ENCODE measurements at regions not wholly inside any gene's neighbourhood (a gene's known extent, or its start where the extent isn't known, plus 50 kb on each side); places are given as distances from the start of the nearest gene placed in this dataset.

DNA sequence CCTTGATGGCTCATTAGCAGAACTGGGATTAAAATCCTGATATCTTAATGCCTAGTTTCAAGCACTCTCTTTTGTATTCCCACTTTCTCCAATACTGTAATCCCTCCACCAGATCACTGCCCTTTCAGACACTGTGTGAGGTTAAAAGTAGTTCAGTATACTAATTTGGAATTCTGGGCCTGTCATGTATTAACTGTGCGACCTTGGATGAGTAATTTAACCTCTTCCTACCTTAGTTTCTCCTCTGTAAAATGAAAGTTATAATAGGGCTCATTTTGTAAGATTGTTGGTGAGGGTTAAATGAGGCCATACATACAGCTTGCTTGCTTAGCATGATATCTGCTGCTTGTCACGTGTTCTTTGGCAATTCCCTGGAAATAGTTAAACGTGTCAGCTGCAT is 207.3 kb upstream of the HS3ST1 start:
- Histone ChIP-seq H3K9ac (ENCODE audit: low read length) (no peak overlapping the region), H2AFZ (ENCODE audit: insufficient read depth, low read depth, low read length, poor library complexity, severe bottlenecking) (no peak overlapping the region), H3K79me2 (ENCODE audit: control insufficient read depth, insufficient read depth, low read length) (no peaks in the 10 kb centered on the region), H3K27ac (ENCODE audit: low read length in 2 of 2) (no peak overlapping the region), H3K4me1 (ENCODE audit: control insufficient read depth in 2 of 2, insufficient read depth in 2 of 2, low read length in 2 of 2) (no peaks in the 10 kb centered on the region), H3K27me3 (replicated peaks in 1 of 4; ENCODE audit: control extremely low read depth in 1 of 4, control insufficient read depth in 3 of 4, insufficient read depth in 4 of 4, low read length in 3 of 4) (no peaks in the 10 kb centered on the region), H3K4me3 (ENCODE audit: control extremely low read depth in 1 of 5, extremely low read depth in 1 of 5, insufficient read depth in 1 of 5, low read depth in 2 of 5, low read length in 4 of 5) (no peak overlapping the region), H3K9me3 (ENCODE audit: control extremely low read depth in 1 of 3, control insufficient read depth in 2 of 3, insufficient read depth in 1 of 3, low read length in 2 of 3) (no peaks in the 10 kb centered on the region), H4K20me1 (ENCODE audit: control insufficient read depth, insufficient read depth, low read length, poor library complexity, severe bottlenecking) (no peaks in the 10 kb centered on the region), H3K4me2 (replicated peaks; ENCODE audit: low read depth, low read length, poor library complexity, severe bottlenecking) (no peak overlapping the region), H3K36me3 (replicated peaks in 1 of 2; ENCODE audit: control extremely low read depth in 1 of 2, control insufficient read depth in 1 of 2, extremely low read depth in 1 of 2, insufficient read depth in 2 of 2, low read length in 1 of 2) (no peaks in the 10 kb centered on the region)
- ChIA-PET POLR2A (no interaction called here), CTCF (no interaction called here)
- Mint-ChIP-seq H3K27ac (no peak overlapping the region), H3K27me3 (no peaks in the 10 kb centered on the region), H3K9me3 (ENCODE audit: insufficient read depth) (peaks cover 2% of the 10 kb centered on the region), H3K4me1 (no peaks in the 10 kb centered on the region), H3K4me3 (no peak overlapping the region)
- no peak for TF ChIP-seq EZH2 (IDR thresholded peaks at IDR 0.05; ENCODE audit: borderline replicate concordance, insufficient read depth, low read depth, low read length, poor library complexity, severe bottlenecking)
- TF ChIP-seq CTCF (IDR thresholded peaks at IDR 0.05): no peak
- DNase-seq: no peak
- 100% methylated on average over 2 of the region's 3 CpGs for WGBS (ENCODE audit: insufficient coverage)
- ATAC-seq (ENCODE audit: low read depth): no peak
- intact Hi-C loops (cut with micrococcal nuclease): no loop called here

DNA sequence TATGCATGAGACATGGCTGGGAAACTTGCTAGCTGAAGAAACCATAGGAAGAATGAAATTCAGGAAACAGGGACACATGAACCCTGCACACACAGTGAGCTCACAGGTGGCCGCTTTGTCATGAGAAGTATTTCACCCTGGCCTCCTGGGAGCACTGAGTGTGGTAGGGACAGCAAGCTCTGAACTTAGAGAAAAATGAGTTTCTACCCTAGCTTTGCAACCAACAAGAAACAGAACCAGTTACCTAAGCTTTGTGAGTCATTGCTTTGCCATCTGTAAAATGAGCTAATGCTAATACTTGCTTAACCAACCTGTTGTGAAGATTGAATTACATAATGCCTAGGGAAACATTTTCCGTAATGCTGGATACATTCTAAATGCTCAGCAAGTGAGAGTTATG is 206.6 kb upstream of the HS3ST1 start:
- no peak overlapping the region for H2AFZ ChIP-seq (ENCODE audit: insufficient read depth, low read depth, low read length, poor library complexity, severe bottlenecking)
- DNase-seq (no peak), ATAC-seq (ENCODE audit: low read depth) (no peak)
- H4K20me1 ChIP-seq (ENCODE audit: control insufficient read depth, insufficient read depth, low read length, poor library complexity, severe bottlenecking): no peaks in the 10 kb centered on the region
- H3K79me2 ChIP-seq (ENCODE audit: control insufficient read depth, insufficient read depth, low read length): no peaks in the 10 kb centered on the region
- WGBS (ENCODE audit: insufficient coverage): 60% methylated on average over 1 of the region's 2 CpGs
- no peaks in the 10 kb centered on the region for H3K27me3 ChIP-seq (replicated peaks in 1 of 4; ENCODE audit: control extremely low read depth in 1 of 4, control insufficient read depth in 3 of 4, insufficient read depth in 4 of 4, low read length in 3 of 4)
- H3K4me1 ChIP-seq (ENCODE audit: control insufficient read depth in 2 of 2, insufficient read depth in 2 of 2, low read length in 2 of 2): peaks cover 4 to 6% of the 10 kb centered on the region in 2 donors
- H3K4me2 ChIP-seq (replicated peaks; ENCODE audit: low read depth, low read length, poor library complexity, severe bottlenecking): no peak overlapping the region
- ChIA-PET POLR2A (no interaction called here), CTCF (no interaction called here)
- no peak overlapping the region for H3K27ac Mint-ChIP-seq
- no peak overlapping the region for H3K9ac ChIP-seq (ENCODE audit: low read length)
- H3K27me3 Mint-ChIP-seq: no peaks in the 10 kb centered on the region
- no peak for TF ChIP-seq EZH2 (IDR thresholded peaks at IDR 0.05; ENCODE audit: borderline replicate concordance, insufficient read depth, low read depth, low read length, poor library complexity, severe bottlenecking)
- TF ChIP-seq CTCF (IDR thresholded peaks at IDR 0.05): no peak
- no peak overlapping the region for H3K27ac ChIP-seq (ENCODE audit: low read length in 2 of 2)
- H3K4me3 Mint-ChIP-seq: no peak overlapping the region
- intact Hi-C loops (cut with micrococcal nuclease): no loop called here
- no peak overlapping the region for H3K4me3 ChIP-seq (ENCODE audit: control extremely low read depth in 1 of 5, extremely low read depth in 1 of 5, insufficient read depth in 1 of 5, low read depth in 2 of 5, low read length in 4 of 5)
- H3K9me3 ChIP-seq (ENCODE audit: control extremely low read depth in 1 of 3, control insufficient read depth in 2 of 3, insufficient read depth in 1 of 3, low read length in 2 of 3): no peaks in the 10 kb centered on the region
- H3K4me1 Mint-ChIP-seq: peaks cover 5% of the 10 kb centered on the region
- no peaks in the 10 kb centered on the region for H3K36me3 ChIP-seq (replicated peaks in 1 of 2; ENCODE audit: control extremely low read depth in 1 of 2, control insufficient read depth in 1 of 2, extremely low read depth in 1 of 2, insufficient read depth in 2 of 2, low read length in 1 of 2)
- H3K9me3 Mint-ChIP-seq (ENCODE audit: insufficient read depth): peaks cover 2% of the 10 kb centered on the region

Measured in B cell (primary cell).